Activated CD4-positive, alpha-beta T cell treated with anti-CD3 and anti-CD28 coated beads, Interleukin-2, amount 50 U/mL, for 16 hours (primary cell): ENCODE measurements at regions not wholly inside any gene's neighbourhood (a gene's known extent, or its start where the extent isn't known, plus 50 kb on each side); places are given as distances from the start of the nearest gene placed in this dataset.
"Not testable (repeated sequence)": the region's sequence is repeated elsewhere in the genome, so short reads cannot be mapped to it uniquely, and the experiment has no call there.

Source experiments
- DNase-seq: peaks from one replicate; pipeline ENCODE4 v3.0.0-alpha.2; 2020

DNA sequence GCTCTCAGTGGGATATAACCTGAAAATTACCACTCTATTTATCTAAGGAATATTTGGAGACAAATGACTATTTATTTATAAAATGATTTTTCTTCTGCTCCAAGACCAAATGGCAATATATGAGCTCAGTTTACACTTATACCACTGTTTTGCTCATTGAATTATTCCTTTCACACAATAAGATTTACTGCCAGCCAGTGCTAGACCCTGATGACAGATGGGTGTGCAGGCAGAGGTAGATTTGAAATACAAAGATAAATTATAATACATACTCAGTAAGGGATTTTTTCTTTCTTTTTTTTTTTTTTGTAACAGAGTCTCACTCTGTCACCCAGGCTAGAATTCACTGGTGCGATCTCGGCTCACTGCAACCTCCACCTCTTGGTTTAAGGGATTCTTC, 980.3 kb downstream of the EPHA3 start:
- DNase-seq, result no peak

DNA sequence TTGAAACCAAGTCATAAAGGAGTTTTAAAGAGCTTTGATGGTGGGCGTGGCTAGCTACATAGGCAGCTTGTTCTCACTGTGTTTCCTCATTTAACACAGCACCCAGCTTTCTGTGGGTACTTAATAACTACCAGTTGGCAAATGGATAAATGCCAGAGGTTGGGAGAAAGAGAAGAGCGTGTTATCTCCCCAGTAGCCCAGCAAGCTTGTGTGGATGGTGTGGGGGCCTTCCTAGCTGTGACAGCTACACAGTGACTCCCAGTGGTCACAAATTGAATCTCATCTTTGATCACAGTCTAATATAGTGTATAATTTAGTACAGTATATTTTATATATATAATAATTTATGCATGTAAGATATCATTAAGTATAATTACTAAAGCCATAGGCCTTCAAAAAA, 984.1 kb downstream of the EPHA3 start:
- peak; percentile 1 for DNase-seq

DNA sequence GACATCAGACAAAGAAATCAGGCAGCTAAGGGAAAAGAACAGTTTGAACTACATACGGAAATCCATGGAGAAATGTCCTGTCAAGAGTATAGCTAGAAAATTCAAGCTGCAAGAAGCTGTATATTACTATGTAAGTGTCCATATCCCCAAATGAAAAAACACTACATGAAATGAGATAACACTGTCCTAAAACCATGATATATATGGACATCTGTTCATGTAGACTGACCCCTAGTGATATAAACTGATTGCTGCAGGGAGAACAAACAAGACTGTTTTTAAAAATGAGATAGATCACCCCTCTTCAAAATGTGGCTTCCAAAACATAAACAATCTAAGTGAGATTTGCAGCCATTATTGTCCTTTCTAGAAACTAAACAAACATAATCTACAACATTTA, 985.6 kb downstream of the EPHA3 start:
- DNase-seq, result peak; percentile 5

- no peak for DNase-seq
These were observed 988.4 kb downstream of the EPHA3 start for GRCh38 chr3:90095811-90096210.

- DNase-seq, result no peak
These were observed 992.1 kb downstream of the EPHA3 start for GRCh38 chr3:90099493-90099892.

DNA sequence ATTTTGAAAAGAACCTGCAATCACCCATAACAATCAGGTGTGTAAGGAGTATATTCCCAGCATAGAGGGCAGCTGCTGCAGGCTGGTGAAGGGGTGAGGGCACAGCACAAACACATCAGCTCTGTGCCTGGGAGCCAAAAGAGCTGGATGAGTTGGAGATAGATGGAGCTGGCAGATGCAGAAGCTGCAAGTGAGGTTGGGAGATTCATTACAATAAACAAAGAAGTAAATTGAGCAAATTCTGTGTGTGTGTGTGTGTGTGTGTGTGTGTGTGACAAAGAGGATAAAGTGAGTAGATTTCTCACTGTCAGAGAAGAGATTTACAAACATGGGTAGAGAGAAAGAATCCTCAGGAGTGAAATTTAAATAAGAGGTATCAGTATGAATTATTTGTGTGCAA, 994.7 kb downstream of the EPHA3 start:
- DNase-seq, result no peak

- DNase-seq, result no peak
These were observed 1013.9 kb downstream of the EPHA3 start for GRCh38 chr3:90121326-90121725.

DNA sequence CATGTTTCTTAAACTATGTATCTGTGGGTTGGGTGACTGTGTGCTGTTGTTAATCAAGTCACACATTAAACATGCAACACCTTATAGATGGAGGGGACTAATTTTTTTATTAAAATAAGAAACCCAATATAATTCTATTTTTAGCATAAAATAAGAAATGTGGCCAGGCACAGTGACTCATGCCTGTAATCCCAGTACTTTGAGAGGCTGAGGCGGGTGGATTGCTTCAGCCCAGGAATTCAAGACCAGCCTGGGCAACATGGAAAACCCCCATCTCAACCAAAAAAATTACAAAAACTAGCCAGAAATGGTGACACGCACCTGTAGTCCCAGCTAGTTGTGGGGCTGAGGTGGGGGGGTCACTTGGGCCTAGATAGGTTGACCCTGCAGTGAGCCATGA, 1021.0 kb downstream of the EPHA3 start:
- DNase-seq, result no peak

DNA sequence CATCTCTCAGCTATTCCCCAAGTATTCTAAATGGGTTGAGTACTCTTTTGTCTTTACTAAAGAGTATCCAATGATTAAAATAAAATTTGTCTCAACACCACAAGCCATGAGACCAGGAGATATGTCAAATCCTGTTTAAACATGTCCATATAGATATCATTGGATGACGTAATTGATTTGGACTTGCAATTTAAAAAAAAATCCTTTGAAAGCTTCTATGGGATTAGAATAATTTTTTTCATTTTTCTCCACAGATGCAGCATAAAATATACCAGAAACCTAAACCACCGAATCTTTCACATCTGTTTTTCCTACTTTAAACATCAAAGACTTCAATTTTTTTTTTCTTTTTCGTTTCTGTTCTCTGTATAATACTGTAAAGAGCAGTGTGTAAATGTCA, 1022.3 kb downstream of the EPHA3 start:
- DNase-seq, result no peak

- no peak for DNase-seq
These were observed 1024.8 kb downstream of the EPHA3 start for GRCh38 chr3:90132197-90132596.

- DNase-seq, result no peak
These were observed 1026.7 kb downstream of the EPHA3 start for GRCh38 chr3:90134090-90134489.

GRCh38 chr3:90136456-90137191, 1029.2 kb downstream of the EPHA3 start:
- no peak for DNase-seq

DNA sequence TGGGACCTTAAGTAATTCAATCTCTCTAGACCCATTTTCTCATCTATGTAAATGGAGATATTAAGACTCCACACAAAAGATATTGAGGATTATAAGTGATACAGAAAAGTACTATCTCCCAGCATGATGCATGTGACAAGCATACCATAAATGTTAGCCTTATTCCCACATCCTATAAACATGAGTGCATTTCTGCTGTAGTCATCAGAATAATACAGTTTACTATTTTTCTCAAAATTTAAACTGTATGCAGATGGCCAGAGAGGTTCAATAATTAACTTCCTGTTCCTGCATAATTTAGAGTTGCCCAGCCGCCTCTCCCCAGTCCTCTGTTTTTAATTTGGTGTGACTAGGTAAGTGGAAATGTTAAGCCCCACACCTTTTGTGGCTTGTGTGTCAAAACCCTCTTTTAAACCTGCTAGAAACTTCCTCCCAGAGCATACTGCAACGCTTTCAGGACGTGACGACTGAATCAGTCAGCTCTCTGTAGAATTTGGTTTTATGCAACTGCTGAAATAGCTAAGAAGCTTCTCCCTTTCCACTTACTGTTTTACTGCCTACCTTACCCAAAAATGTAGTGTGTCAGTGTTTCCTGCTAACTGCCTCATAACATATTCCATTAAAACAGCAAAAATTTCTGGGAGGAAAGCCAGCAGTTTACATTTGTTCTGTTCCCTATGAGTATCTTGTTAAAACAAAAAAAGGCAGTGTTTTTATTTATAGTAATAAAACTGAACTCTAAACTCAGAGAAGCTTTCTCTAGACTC, 1037.9 kb downstream of the EPHA3 start:
- no peak for DNase-seq

DNA sequence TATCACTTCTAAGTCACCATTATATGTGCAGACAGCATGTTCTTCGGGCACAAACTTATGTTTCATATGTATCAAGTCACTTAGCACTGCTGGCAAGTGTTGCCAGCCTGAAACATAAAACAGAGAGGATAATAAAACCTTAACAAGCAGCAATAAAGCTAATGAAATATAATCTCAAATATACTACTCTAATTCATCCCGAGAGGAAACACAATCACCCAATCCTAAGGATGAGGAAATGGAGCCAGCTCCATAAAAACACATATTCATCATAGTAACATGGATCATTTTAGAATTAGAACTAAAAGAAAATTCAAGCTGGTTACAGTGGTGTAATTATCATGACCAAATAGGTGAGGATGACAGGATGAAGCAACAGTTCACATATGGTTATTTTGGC, 1072.7 kb downstream of the EPHA3 start:
- DNase-seq, result no peak

GRCh38 chr3:90180543-90180942, 1073.1 kb downstream of the EPHA3 start:
- DNase-seq, result no peak

- DNase-seq, result peak; percentile 2
These were observed 1075.0 kb downstream of the EPHA3 start for GRCh38 chr3:90182291-90182976.

- no peak for DNase-seq
These were observed 1077.4 kb downstream of the EPHA3 start for GRCh38 chr3:90184861-90185260.

DNA sequence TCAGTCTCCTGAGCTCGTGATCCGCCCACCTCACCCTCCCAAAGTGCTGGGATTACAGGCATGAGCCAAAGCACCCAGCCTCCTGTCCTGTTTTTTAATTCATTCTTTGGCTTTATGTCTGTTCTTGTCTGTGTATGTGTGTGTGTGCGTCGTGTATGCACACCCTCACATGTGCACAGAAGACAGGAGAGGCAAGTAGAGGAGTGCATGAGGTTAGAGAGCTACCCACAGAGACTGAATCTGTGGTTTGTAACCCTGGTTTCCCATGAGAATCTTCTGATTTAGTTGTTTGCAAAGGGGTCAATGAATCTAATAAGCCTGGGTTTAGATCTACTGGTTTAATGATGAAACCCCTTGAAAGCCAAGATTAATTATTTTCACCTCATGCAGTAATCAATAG, 1090.0 kb downstream of the EPHA3 start:
- not testable (repeated sequence) for DNase-seq

DNA sequence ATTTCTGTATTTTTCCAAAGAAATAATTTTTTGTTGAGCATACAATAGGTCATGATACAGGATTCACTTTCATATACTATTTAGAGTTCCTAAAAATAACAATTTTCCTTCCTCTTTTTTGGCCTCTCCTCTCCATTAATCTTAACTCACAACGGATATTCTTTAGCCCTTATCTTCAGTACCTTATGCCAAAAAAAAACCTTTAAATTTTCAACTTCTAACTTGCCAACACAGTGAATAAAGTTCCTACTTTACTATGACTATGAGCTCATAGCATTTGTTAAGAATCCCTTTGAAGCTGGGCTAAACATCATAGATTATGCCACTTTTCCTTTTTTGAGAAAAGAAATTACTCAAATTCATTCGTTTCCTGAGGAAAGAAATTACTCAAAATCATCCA, 1095.5 kb downstream of the EPHA3 start:
- DNase-seq, result not testable (repeated sequence)

GRCh38 chr3:90206482-90206881, 1099.1 kb downstream of the EPHA3 start:
- not testable (repeated sequence) for DNase-seq

DNA sequence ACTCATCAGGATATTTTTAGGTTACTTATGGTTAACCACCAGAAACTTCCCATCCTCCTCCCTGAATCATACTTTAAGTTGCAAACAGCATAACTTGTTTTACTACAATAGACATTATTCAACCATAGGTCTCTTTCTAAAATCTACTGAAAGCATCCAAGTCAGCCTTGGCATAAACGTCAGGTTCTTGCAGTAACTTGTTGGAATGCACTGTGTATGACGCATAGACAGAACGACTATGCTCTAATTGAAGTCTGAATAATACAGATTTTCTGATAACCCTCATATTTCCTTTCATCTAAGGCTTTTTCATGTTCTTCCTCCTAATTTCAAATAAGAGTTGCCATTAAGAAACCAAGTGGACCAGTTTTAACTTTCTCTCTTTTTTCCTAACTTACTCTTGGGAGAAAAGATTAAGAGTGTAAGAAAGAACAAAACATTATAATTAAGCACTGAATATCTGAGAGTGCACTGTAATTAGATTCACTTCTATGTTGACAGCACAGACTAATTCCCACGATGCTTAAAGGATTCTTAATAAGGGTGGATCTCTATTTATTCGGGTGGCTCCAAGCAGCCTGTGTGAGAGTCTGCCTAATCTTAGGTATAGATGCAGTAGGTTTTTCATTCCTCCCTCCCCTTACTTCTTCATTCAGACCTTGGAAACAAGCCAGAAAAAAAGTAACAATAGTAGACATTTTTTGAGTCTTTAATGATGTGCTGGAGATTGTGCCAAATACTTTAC, 1100.1 kb downstream of the EPHA3 start:
- not testable (repeated sequence) for DNase-seq

DNA sequence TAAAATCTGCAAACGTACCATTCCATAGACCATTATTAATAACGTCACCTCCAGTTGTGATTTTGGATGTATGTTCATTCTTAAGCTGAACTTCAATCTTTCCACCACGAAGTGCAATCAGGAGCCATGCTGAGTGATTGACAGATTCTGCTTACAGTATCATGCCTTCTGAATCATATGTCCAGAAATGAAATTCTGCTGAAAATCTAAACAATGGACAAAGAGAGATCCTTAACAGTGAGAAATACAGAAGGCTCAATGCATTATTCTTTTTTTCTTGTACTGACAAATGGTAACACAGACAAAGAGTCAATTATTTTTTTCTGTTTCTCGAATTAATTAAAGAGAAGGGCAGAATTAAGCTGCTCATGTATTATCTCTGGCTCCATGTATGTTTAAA, 1114.5 kb downstream of the EPHA3 start:
- no peak for DNase-seq

- DNase-seq, result no peak
These were observed 1134.1 kb downstream of the EPHA3 start for GRCh38 chr3:90241481-90241880.
